GM10266 (cell line): ENCODE measurements at regions not wholly inside any gene's neighbourhood (a gene's known extent, or its start where the extent isn't known, plus 50 kb on each side); places are given as distances from the start of the nearest gene placed in this dataset.

Source experiments
- DNase-seq: peaks from one replicate; pipeline ENCODE4 v3.0.0; 2012; ENCODE audit errors: extremely low spot score
- TF ChIP-seq, protein P1 (sequence below): IDR thresholded peaks from 2 replicates; pipeline ENCODE4 v1.5.1; 2012; ENCODE audit warnings: mild to moderate bottlenecking, low read depth; ENCODE audit not compliant: control insufficient read depth, insufficient read depth; ENCODE audit errors: missing control alignments

DNA sequence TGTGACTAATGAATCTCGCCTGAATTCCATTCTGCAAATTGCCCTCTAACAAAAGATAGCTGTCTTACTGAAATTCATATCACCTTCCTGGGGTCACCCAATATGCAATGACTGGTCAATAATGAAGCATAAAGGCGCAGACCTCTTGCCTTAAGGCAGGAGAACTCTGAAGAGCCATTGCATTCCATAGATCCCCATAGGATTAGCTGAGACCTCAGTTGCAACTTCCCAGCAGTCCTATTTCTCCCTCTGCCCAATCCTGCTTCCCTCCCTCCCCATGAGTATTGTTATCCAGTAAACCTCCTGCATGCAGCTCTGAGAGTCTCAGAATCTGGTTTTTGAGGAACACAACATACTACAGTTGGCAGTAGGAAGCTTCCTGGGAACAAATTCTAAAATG lies 396.5 kb downstream of the DCAF12L2 start:
- DNase-seq, result no peak
- TF ChIP-seq, protein P1, sequence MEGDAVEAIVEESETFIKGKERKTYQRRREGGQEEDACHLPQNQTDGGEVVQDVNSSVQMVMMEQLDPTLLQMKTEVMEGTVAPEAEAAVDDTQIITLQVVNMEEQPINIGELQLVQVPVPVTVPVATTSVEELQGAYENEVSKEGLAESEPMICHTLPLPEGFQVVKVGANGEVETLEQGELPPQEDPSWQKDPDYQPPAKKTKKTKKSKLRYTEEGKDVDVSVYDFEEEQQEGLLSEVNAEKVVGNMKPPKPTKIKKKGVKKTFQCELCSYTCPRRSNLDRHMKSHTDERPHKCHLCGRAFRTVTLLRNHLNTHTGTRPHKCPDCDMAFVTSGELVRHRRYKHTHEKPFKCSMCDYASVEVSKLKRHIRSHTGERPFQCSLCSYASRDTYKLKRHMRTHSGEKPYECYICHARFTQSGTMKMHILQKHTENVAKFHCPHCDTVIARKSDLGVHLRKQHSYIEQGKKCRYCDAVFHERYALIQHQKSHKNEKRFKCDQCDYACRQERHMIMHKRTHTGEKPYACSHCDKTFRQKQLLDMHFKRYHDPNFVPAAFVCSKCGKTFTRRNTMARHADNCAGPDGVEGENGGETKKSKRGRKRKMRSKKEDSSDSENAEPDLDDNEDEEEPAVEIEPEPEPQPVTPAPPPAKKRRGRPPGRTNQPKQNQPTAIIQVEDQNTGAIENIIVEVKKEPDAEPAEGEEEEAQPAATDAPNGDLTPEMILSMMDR, result no peak

DNA sequence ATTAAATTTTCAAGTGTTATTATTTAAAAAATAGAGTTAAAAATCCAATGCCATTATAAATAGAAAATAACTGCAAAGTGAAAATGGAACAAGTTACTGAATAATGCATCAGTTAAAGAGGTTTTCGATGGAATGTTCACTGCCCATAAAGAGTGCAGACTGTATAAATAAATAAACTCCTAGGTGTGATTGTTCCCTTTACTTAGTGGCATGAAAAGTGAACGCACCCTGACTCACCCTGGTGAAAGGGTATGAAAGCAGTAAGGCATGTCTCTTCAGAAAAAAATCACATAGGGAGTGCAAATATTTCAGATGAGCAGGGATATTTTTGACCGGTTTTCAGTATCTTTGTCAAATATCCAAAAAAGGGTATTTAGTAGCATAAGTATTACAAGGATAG lies 387.8 kb downstream of the DCAF12L2 start:
- TF ChIP-seq, protein P1, result no peak
- DNase-seq, result no peak

DNA sequence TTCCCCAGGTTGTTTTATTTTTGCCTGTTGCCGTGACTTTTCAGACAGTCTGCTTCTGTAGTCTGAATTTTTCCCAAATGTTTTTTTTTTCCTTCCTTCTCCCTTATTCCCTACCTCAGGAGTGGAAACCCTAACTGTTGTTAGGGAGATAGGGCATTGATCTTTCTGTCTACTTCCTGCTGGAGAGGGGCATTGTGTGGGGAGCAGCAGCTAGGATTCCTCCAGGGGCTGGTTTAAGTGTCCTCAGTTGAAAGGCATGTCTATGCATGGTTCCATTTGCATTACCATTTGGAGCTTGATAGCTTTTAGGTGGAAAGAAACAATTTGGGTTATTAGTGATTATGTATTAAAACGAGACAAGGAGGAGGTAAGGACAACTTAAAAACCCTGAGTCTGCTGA lies 383.9 kb downstream of the DCAF12L2 start:
- TF ChIP-seq, protein P1, result no peak
- no peak for DNase-seq

DNA sequence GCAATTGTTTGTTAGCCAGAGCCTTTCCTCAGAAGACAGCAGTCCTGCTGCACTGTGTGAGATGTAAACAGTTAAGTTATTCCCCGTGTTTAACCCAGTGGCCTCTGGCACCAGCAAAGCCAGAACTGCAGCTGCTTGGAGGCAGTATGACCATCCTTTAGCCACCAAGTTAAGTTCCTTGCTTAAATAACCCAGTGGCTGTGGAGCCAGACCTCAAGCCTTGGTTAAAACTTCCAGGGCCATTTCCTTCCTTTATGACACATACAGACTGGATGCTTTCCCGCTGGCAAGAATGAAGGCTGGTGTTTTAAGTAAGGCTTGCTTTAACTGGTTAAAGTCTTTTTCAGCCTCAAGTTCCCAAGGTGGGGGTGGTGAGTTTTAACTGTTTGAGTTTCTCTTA lies 379.8 kb downstream of the DCAF12L2 start:
- TF ChIP-seq, protein P1, result no peak
- no peak for DNase-seq

- TF ChIP-seq, protein P1, result no peak
- no peak for DNase-seq
Measured at GRCh38 chrX:125791787-125792186, 374.3 kb downstream of the DCAF12L2 start.

- TF ChIP-seq, protein P1, result no peak
Measured at GRCh38 chrX:125810856-125811255, 355.2 kb downstream of the DCAF12L2 start.

GRCh38 chrX:125826080-125826479 lies 340.0 kb downstream of the DCAF12L2 start:
- TF ChIP-seq, protein P1, result no peak
- no peak for DNase-seq

More at GRCh38 chrX:125810856-125811255, 355.2 kb downstream of the DCAF12L2 start:
- DNase-seq, result no peak
